Tibial artery (tissue), 4 donors: ENCODE measurements at regions not wholly inside any gene's neighbourhood (a gene's known extent, or its start where the extent isn't known, plus 50 kb on each side); places are given as distances from the start of the nearest gene placed in this dataset.

ENCODE experiments used
- DNase-seq, 2 donors: peaks; one replicate each; pipeline ENCODE4 v3.0.0-alpha.2; 2019
- H3K27ac ChIP-seq, 2 donors: fragments of 200-600 bp; sonication (generic) in 1 of 2; 1 replicate in 1 of 2; 2 replicates in 1 of 2; pipeline ENCODE4 v1.5.1; 2018 to 2019; ENCODE audit warnings: mild to moderate bottlenecking in 1 of 2
- H3K27me3 ChIP-seq, 2 donors: fragments of 200-600 bp; sonication (generic) in 1 of 2; one replicate each; pipeline versions ENCODE4 v1.5.1 to v1.6.0; 2016 to 2019
- H3K36me3 ChIP-seq, 3 donors: fragments of 200-600 bp; sonication (generic) in 2 of 3; one replicate each; pipeline ENCODE4 v1.5.1; 2016 to 2019; ENCODE audit warnings: mild to moderate bottlenecking in 2 of 3
- H3K4me1 ChIP-seq, 4 donors: fragments of 200-600 bp; sonication (generic) in 2 of 4; 1 replicate in 3 of 4; 2 replicates in 1 of 4; pipeline ENCODE4 v1.5.1; 2016 to 2019
- H3K4me3 ChIP-seq, 2 donors: fragments of 200-600 bp; sonication (generic) in 1 of 2; 1 replicate in 1 of 2; 2 replicates in 1 of 2; pipeline ENCODE4 v1.5.1; 2018 to 2019; ENCODE audit warnings: mild to moderate bottlenecking in 2 of 2
- H3K9me3 ChIP-seq, 3 donors: fragments of 200-600 bp; sonication (generic) in 1 of 3; one replicate each; pipeline ENCODE4 v1.5.1; 2016 to 2019
- CTCF ChIP-seq, 2 experiments: fragments of 200-600 bp in 1 of 2; fragments of 450-650 bp in 1 of 2; IDR thresholded peaks; one replicate each; pipeline ENCODE4 v1.5.1; 2017 to 2019; ENCODE audit warnings: antibody characterized with exemption in 2 of 2, mild to moderate bottlenecking in 1 of 2, moderate library complexity in 1 of 2
- intact Hi-C: fragments of 100-400 bp; cut with DNase I; formaldehyde crosslinking; loops from one replicate; pipeline ENCODE4 v1.15.0; 2023; ENCODE audit warnings: low total_unique reads

- Histone ChIP-seq H3K4me3 (no peak overlapping the region), H3K4me1 (no peaks in the 10 kb centered on the region), H3K36me3 (no peaks in the 10 kb centered on the region), H3K27me3 (no peaks in the 10 kb centered on the region), H3K9me3 (no peaks in the 10 kb centered on the region), H3K27ac (no peak overlapping the region)
- no peak for DNase-seq
- intact Hi-C loops = no loop called here
- TF ChIP-seq CTCF (IDR thresholded peaks at IDR 0.05) = no peak
Measured at GRCh38 chr6:147861696-147862095, 353.2 kb downstream of the SAMD5 start.

- no peak for TF ChIP-seq CTCF (IDR thresholded peaks at IDR 0.05)
- DNase-seq = no peak
- H3K4me3 ChIP-seq = no peak overlapping the region
- no peaks in the 10 kb centered on the region for H3K27me3 ChIP-seq
- no peaks in the 10 kb centered on the region for H3K36me3 ChIP-seq
- peaks cover 0 to 15% (median 2%) of the 10 kb centered on the region in 4 donors for H3K4me1 ChIP-seq
- intact Hi-C loops = no loop called here
- no peak overlapping the region for H3K27ac ChIP-seq
- no peaks in the 10 kb centered on the region for H3K9me3 ChIP-seq
Measured at GRCh38 chr6:147867433-147868226, 359.1 kb downstream of the SAMD5 start.

GRCh38 chr6:147868427-147869190, 360.1 kb downstream of the SAMD5 start:
- DNase-seq = no peak
- TF ChIP-seq CTCF (IDR thresholded peaks at IDR 0.05) = no peak
- peaks cover 0 to 15% (median 2%) of the 10 kb centered on the region in 4 donors for H3K4me1 ChIP-seq
- no peaks in the 10 kb centered on the region for H3K36me3 ChIP-seq
- no peak overlapping the region for H3K4me3 ChIP-seq
- H3K27ac ChIP-seq = no peak overlapping the region
- no peaks in the 10 kb centered on the region for H3K27me3 ChIP-seq
- intact Hi-C loops = no loop called here
- H3K9me3 ChIP-seq = no peaks in the 10 kb centered on the region

- DNase-seq = no peak
- no peak overlapping the region for H3K27ac ChIP-seq
- no peak overlapping the region for H3K4me3 ChIP-seq
- no peak for TF ChIP-seq CTCF (IDR thresholded peaks at IDR 0.05)
- intact Hi-C loops = no loop called here
- no peaks in the 10 kb centered on the region for H3K36me3 ChIP-seq
- peaks cover 0 to 15% (median 2%) of the 10 kb centered on the region in 4 donors for H3K4me1 ChIP-seq
- no peaks in the 10 kb centered on the region for H3K9me3 ChIP-seq
- H3K27me3 ChIP-seq = no peaks in the 10 kb centered on the region
Measured at GRCh38 chr6:147869201-147869600, 360.7 kb downstream of the SAMD5 start.

GRCh38 chr6:147869869-147870268, 361.4 kb downstream of the SAMD5 start:
- intact Hi-C loops = no loop called here
- Histone ChIP-seq H3K4me1 (peaks cover 0 to 15% (median 2%) of the 10 kb centered on the region in 4 donors), H3K4me3 (no peak overlapping the region), H3K27ac (no peak overlapping the region), H3K27me3 (no peaks in the 10 kb centered on the region), H3K9me3 (no peaks in the 10 kb centered on the region), H3K36me3 (no peaks in the 10 kb centered on the region)
- no peak for DNase-seq
- no peak for TF ChIP-seq CTCF (IDR thresholded peaks at IDR 0.05)
